IPS DF 4.7 (cell line): ENCODE measurements at regions not wholly inside any gene's neighbourhood (a gene's known extent, or its start where the extent isn't known, plus 50 kb on each side); places are given as distances from the start of the nearest gene placed in this dataset.
"Not testable (repeated sequence)": the region's sequence is repeated elsewhere in the genome, so short reads cannot be mapped to it uniquely, and the experiment has no call there.

ENCODE experiments used
- DNase-seq: peaks from one replicate; pipeline ENCODE4 v3.0.0-alpha.2; 2013; ENCODE audit warnings: low spot score; ENCODE audit errors: extremely low read depth

DNA sequence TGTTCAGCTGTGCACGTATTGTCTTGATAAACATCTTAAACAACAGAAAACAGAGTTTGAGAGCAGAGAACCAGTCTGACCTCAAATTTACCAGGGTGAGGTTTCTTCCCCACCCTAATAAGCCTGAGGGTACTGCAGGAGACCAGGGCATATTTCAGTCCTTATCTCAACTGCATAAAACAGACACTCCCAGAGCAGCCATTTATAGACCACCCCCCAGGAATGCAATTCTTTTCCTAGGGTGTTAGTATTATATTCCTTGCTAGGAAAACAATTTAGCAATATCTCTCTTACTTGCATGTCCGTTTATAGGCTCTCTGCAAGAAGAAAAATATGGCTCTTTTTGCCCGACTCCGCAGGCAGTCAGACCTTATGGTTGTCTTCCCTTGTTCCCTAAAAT lies 747.2 kb downstream of the TTLL7 start:
- not testable (repeated sequence) for DNase-seq

DNA sequence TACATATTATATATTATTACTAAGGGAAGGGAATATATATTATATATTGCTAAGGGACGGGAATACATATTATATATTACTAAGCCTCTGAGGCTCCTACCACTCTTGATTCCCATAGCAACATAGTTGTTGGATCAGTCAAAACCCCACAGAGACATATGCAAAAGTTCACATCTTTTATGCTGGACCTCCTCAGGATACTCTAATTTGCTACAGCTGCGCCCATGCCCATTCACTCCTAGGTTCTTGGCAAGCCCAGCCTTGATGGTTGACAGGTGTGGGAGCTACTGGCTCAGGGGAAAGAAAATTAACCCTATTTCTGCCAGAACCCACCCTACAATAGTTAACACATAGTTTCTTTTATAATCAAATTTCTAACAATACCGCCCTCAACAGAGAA lies 752.2 kb downstream of the TTLL7 start:
- not testable (repeated sequence) for DNase-seq

DNA sequence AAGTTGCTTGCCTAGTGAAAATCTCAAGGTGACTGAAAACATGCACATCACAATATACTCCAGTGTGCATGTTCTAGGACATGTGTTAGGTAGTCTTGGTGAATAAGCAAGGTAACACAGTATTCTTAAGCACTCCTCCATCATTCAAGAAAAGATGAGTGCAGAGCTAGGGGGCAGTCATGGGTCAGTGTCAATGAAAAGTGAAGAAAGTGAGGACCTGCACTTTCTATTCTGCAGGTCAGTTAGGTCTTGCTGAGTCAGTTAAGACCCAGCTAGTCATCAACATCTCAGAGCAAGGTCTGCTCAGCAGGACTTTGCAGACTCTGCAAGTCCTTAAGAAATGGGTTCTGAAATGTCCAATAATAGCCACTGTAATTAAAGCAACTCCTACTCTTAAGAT lies 754.1 kb downstream of the TTLL7 start:
- DNase-seq = not testable (repeated sequence)

DNA sequence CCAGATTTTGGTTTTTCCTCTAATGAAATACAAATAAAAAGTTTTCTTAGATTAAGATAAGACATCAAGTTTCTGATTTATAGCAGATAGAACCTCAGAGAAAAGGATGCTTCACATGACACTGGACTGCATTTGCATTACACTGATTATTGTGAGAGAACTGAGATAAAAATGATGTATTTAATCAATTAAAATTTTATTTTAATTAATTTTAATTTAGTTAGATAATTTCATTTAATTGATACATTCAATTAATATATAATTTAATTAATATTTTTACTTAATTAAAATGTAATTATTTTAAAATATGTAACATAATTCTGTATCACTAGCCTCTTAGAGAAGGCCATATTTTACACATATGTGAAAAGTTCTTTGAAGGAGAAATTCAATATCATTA lies 759.4 kb downstream of the TTLL7 start:
- DNase-seq = not testable (repeated sequence)

DNA sequence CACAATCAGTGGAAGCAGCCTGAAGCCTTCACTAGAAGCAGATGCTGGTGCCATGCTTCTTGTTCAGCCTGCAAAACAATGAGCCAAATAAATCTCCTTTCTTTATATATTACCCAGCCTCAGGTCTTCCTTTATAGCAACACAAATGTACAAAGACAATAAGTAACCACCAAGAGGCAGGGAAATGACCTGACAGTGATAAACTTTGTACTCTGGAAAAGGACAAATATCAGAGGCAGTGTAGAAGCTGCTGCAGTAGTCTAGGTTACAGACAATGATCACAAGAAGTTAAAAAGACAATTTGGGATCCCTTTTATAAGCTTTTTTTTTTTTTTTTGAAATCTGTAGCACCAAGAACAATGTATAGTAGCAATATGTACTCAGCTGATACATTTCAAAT lies 760.3 kb downstream of the TTLL7 start:
- not testable (repeated sequence) for DNase-seq

DNA sequence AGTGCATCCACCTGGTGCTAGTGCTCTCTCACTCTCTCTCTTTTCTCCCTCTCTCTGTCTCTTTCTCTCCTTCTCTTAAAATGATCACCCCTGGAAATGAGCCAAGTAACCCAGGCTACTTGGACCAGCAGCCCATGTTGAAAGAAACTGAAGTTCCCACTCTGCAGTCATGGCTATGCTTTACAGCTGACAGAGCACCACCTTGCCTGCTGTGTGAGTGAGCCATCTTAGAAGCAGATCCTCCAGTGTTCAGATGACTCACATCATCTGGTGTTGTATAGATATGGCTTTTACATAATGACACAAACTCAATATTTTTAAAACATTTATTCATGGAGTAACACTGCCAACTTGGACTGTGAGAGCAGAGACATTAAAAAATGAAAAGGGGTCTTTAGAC lies 779.1 kb downstream of the TTLL7 start:
- not testable (repeated sequence) for DNase-seq

DNA sequence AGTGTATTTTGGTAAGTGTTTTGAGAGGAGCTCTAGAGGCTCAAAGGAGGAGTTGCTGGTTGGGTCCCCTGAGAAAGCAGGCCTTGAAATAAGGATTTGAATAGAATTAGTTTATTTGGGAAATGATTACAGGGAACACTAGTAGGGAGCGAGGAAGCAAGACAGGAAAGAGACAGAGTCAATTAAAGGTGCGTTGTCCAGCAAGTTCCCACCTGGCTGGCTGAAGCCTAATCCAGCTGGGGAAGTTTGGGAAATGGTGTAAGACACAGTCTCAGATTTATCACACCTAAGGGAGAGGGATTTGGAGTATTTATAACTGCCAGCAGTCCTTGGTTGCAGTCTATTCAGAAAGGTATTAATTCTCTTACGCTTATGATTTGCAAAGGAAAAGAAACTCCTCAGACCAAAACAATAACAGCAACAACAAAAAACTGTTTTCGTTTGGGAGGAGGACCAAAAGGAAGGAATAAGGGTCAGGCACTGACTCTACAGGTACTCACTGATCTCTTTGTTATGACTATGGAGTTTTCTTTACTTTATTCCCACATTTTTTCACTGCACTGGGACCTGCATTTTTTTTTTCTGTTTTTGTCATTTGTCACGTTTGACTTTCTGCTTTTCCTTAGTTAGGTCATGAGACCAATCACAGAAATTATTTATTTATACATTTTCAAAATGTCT lies 780.8 kb downstream of the TTLL7 start:
- DNase-seq = not testable (repeated sequence)

DNA sequence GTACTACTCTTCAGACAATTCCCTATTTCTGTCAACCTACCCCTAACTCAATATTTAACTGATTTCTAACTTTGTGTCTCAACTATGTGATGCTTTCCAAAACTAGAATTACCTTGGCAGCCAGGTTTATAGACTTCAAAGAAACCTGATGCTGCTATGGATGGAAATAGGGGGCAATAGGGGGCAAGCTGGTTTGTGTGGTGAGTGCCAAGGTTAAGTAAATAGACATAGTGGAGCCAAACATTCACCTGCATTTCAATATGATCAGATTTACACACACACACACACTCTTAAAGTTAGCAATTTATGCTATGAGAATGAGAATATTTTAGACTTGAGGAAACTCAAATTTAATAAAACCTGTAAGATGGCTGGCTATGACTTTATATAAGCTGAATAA lies 784.6 kb downstream of the TTLL7 start:
- DNase-seq = not testable (repeated sequence)

DNA sequence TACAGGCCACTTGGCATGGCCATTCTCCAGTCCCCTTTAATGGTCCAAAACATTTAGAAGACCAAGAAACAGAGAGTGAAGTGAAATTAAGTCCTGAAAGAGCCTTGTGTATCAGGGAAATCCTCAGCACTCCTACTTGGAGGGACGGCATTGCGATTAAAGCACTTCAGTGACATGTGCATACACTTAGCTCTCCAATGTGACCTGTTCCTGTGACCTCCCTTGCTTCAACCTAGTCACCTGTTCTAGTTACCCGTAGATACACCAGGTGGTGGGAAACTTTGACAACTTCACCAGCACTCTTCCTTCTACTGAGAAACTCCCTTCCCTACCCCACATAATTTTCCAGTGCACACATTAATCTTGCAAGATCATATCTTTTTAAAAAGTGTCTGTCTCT lies 785.3 kb downstream of the TTLL7 start:
- not testable (repeated sequence) for DNase-seq

DNA sequence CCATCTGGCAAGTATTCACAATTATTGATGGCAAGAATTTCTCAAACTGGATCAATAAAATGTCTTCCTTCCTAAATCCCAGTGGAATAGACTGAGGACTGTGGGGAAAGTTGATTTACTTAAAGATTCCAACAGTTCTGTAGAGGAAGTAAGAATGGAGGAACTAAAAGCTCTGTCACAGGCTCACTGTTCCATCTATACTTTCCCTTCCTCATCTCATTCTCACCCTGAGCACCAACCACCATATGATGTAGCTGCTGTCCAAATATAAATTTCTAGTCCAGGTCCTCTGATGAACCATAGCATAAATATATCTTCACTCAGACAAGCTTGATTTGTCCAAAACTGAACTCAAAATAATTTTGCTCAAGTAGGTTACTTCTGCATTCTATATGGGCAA lies 786.9 kb downstream of the TTLL7 start:
- not testable (repeated sequence) for DNase-seq

DNA sequence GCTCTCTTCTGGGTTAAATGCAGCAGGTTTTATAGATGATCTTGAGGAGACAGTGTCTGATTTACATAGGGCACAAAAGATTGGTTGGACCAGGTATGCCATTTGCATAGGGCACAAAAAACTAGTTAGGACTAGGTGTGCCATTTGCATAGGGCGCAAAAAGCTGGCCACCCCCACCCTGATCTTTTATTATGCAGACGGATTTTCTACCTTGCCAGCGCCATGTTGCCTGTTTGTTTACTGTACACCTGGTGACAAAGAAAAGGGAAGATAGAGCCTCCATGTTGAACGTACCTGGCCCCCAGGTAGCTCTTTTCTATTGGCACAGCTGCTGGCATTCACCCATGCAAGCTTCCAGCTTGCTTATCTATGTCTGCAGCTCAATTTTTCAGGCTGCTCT lies 790.4 kb downstream of the TTLL7 start:
- not testable (repeated sequence) for DNase-seq

DNA sequence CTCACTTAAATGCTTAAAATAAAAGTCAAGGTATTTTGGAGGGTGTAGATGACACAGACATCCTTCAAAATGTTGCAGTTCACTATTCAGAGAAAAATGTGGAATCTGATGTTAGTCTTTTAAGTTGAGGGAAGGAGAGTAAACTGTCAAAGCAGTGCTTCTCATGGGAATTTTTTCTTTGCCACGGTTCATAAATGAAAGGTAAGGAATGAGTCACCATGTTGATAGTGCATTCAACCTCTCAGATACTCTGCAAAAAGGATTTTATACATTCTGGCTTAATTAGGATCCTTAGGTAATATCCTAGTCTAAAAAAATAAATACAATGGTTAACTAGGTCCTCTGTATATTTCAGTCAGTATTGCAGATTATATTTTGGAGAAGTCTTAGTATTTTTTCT lies 804.3 kb downstream of the TTLL7 start:
- DNase-seq = not testable (repeated sequence)

DNA sequence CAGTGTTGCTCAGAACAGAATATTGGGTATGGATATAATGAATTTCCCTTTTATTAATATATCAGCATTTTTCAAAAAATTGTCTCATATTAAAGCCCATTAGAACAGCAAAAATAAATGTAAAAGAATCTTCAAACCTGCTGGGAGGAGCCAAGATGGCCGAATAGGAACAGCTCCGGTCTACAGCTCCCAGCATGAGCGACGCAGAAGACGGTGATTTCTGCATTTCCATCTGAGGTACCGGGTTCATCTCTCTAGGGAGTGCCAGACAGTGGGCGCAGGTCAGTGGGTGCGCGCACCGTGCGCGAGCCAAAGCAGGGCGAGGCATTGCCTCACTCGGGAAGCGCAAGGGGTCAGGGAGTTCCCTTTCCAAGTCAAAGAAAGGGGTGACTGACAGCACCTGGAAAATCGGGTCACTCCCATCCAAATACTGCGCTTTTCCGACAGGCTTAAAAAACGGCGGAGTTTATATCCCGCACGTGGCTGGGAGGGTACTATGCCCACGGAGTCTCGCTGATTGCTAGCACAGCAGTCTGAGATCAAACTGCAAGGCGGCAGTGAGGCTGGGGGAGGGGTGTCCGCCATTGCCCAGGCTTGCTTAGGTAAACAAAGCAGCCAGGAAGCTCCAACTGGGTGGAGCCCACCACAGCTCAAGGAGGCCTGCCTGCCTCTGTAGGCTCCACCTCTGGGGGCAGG lies 816.8 kb downstream of the TTLL7 start:
- DNase-seq = not testable (repeated sequence)

DNA sequence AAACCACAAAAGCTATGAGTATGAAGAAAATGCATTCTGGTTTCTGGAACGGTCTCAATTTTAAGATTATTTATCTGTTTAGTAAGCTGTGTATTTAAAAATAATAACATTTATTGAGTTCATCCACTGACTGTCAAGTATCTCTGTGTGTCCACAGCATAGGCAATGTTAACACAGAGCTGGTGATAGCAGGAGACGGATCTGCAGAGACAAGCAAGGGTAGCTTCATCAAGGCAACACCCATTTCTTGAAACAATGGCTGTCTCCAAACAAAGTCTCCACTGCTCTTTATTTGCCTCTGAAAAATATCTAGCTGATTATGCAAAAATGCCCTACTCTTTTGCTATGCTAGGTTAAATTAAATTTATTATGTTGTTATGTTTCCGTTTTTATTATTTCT lies 818.3 kb downstream of the TTLL7 start:
- not testable (repeated sequence) for DNase-seq

DNA sequence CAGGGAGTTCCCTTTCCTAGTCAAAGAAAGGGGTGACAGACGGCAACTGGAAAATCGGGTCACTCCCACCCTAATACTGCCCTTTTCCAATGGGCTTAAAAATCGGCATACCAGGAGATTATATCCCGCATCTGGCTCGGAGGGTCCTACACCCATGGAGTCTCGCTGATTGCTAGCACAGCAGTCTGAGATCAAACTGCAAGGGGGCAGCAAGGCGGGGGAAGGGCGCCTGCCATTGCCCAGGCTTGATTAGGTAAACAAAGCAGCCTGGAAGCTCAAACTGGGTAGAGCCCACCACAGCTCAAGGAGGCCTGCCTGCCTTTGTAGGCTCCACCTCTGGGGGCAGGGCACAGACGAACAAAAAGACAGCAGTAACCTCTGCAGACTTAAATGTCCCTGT lies 831.3 kb downstream of the TTLL7 start:
- not testable (repeated sequence) for DNase-seq

DNA sequence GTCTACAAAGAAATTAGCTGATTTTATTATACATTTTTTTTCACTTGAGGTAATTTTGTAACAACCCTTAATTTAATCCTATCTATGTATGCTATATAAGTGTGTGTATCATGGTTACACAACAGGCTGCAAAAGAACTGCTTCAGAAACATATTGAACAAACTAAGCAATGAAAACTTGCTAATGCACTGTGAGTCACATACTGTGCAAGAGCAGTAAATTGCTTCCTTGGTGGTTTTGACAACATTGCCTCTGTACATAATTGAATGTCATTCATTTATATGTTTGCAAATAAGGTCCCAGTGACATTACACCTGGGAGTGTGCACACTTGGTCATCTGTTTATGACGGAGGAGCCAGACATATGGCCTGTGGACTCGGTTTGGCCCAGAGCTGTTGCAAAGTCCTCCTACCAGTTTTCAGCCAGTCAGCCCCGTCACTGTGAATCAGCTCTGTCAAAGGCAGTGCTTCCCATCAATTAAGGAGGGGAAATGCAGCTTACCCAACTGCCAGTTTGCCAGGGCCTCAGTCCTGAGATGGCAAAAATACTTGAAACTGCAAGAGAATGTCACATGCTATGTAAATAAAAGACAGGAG lies 835.0 kb downstream of the TTLL7 start:
- DNase-seq = not testable (repeated sequence)

DNA sequence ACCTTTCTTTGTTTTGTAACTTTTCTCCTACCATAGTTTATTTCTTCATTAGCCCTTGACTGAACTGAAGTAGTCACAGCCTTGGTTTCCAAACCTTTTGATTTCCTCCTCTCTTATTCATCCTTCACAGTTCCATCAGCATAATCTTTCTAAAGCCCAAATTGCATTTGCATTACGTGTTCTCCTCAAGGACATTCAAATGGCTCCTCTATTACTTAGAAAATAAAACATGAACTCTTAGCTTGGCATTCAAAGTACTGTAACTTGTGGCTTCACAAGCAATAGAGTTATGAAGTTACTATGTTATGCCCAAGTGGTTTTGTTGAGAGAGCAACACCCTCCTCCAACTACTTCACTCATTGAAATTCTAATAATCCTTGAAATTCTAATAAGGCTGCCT lies 840.0 kb downstream of the TTLL7 start:
- not testable (repeated sequence) for DNase-seq

DNA sequence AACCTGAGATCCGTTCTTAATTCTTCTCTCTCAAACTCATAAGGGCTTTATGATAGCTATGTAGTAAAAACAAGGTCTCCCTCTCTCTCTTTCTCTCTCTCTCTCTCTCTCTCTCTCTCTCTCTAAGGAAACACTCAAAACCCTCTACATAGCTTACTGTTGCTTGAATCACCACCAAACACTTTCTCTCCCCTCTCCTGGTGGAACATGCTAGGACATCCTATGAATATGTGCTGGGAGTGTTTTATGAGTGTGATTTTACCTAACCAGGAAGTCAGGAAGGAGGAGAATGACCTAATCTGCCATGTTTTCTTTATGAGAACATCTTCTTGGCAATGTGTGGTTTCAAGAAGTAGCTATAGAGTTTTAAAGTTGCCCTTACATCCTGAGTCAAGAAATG lies 844.6 kb downstream of the TTLL7 start:
- DNase-seq = not testable (repeated sequence)

DNA sequence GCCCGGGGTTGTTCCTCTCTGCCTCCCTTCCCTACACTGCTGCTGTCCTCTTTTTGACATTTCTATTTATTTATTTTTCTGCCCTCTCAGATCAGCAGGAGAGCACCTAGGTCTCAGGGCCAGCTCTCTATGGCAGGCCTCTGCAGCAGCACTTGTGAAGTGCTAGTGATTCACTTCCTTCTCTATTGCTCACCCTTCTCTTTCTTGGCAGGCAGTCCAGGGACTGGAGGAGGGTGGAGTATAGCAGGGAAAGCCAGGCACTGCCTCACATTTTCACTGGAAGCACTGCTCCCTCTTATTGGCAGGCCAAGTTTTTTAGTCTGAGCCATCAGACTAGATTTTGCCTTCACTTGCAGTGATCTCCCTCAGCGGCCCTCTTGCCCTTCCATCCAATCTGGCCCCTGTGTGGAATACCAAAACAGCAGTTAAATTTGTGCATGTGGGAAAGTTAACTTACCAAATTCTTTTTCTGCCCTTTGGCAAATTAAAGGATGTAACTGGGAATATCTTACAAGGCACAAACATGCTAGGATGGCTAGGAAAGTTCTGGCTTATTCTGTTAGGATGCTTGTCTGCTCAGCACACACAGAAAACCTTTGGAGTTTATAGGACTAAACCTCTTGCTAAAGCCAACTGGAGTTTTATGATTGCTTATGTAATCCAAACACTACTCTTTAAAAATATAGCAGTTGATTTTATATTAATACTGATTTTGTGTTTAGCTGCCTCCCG lies 847.6 kb downstream of the TTLL7 start:
- DNase-seq = not testable (repeated sequence)

DNA sequence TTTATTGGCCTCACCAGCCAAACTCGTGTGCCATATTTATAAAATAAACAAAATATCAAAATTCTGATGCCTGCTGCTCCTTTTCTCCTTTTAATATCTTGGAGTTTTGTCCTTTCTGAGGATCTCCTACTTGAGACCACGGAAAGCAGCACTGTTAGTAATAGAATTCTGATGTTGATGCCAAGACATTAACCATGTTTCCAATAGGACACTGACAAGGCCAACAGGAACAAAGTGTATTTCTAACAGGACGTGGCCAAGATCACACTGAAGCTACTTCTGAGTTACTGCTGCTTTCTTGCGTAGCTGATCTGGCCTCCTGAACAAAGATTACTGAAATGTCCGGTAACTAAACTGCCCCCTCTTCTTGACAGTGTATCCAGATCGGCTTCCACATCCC lies 848.5 kb downstream of the TTLL7 start:
- not testable (repeated sequence) for DNase-seq

DNA sequence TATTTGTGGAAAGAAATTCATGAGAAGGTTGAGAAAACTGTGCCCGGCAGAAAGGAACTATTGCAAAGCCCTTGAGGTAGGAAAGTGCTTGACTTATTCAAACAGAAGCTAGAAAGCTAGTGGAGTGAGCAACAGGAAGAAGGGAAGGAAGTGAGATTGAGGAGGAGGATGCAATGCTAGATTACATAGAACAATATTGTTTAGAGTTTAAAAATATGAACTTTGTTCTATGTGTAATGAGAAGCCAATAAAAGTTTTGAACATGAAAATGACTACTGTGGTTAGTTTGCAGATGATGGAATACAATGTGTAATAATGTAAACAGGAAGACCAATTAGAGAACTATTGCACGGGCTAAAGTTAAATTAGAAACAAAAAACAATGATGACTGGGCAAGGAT lies 853.1 kb downstream of the TTLL7 start:
- DNase-seq = not testable (repeated sequence)

DNA sequence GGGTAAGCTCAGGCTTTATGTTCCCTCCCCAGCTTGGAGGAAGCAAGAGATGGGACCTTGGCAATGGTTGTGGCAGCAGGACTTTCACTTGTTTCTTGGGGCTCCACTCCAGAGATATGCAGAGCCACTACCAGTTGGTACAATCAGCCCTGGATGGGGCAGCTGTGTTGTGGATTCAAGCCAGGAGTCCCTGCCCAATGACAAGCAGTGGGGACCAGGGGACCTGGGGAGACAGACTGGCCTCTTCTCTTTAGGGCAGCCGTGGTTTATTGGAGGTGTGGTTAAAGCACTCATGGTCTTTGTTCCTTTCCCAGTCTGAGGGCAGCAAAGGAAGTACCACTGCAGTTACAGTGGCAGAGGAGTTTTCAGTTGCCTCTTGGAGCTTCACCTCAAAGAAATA lies 856.1 kb downstream of the TTLL7 start:
- not testable (repeated sequence) for DNase-seq
